ENCODE measurements at regions not wholly inside any gene's neighbourhood (a gene's known extent, or its start where the extent isn't known, plus 50 kb on each side); places are given as distances from the start of the nearest gene placed in this dataset.

GRCh38 chr15:66953523-66954229 lies 111.7 kb upstream of the SMAD3 start:
- ChIA-PET CTCF (no interaction called here), POLR2A (no interaction called here)
- TF ChIP-seq FOXA1 (IDR thresholded peaks at IDR 0.05) (no peak), ARNT (IDR thresholded peaks at IDR 0.05) (no peak)
- DNase-seq (ENCODE audit: extremely low spot score) = no peak

DNA sequence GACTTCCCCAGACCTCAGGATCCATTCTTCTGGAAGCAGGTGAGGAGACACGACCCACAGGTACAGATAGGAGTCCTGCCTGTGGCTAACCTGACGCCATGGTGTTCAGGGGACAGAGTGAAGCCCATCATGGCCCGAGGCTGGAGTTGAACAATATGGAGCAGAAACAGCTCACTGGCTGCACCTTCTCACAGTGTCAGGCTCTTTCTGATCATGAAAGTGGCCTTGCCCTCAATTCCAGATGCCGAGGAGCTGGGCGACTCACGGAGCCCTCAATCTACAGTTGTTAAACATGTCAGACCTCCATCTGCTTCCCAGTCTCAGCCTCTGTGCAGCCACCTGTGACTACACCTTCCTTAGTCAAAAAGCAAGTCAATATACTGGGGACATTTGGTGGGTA lies 110.8 kb upstream of the SMAD3 start:
- ChIA-PET POLR2A (no interaction called here), CTCF (interaction anchor here (1.2 kb wide), 1 partner anchor 8 kb away, joined by 5 read pairs; no protein-coding TSS in a partner anchor)
- no peak for TF ChIP-seq FOXM1 (IDR thresholded peaks at IDR 0.05; ENCODE audit: borderline replicate concordance)
- no peak for TF ChIP-seq SP1 (IDR thresholded peaks at IDR 0.05)
- TF ChIP-seq SUZ12 (IDR thresholded peaks at IDR 0.05) = no peak
- no peak for TF ChIP-seq TARDBP (IDR thresholded peaks at IDR 0.05)
- TF ChIP-seq FOXK2 (IDR thresholded peaks at IDR 0.05) = no peak
- no peak for TF ChIP-seq HDGF (IDR thresholded peaks at IDR 0.05; ENCODE audit: borderline replicate concordance)
- no peak for TF ChIP-seq ELF4 (IDR thresholded peaks at IDR 0.05)
- TF ChIP-seq BHLHE40 (IDR thresholded peaks at IDR 0.05; ENCODE audit: borderline replicate concordance) = no peak
- no peak for DNase-seq (ENCODE audit: extremely low spot score)

GRCh38 chr15:66955001-66955516 lies 110.3 kb upstream of the SMAD3 start:
- ChIA-PET POLR2A (no interaction called here), CTCF (interaction anchor here (1.2 kb wide), 1 partner anchor 8 kb away, joined by 5 read pairs; no protein-coding TSS in a partner anchor)
- no peak for TF ChIP-seq ARNT (IDR thresholded peaks at IDR 0.05)
- TF ChIP-seq HDGF (IDR thresholded peaks at IDR 0.05; ENCODE audit: borderline replicate concordance) = no peak
- TF ChIP-seq FOXK2 (IDR thresholded peaks at IDR 0.05) = no peak
- TF ChIP-seq ZNF384 (IDR thresholded peaks at IDR 0.05) = no peak
- no peak for TF ChIP-seq SP1 (IDR thresholded peaks at IDR 0.05)
- no peak for TF ChIP-seq TARDBP (IDR thresholded peaks at IDR 0.05)
- no peak for TF ChIP-seq ELF4 (IDR thresholded peaks at IDR 0.05)
- no peak for TF ChIP-seq LEF1 (IDR thresholded peaks at IDR 0.05; ENCODE audit: borderline replicate concordance)
- TF ChIP-seq L3MBTL2 (conservative IDR thresholded peaks at IDR 0.05) = no peak
- no peak for TF ChIP-seq FOXA1 (IDR thresholded peaks at IDR 0.05)
- no peak for TF ChIP-seq PKNOX1 (IDR thresholded peaks at IDR 0.05)
- no peak for DNase-seq (ENCODE audit: extremely low spot score)

DNA sequence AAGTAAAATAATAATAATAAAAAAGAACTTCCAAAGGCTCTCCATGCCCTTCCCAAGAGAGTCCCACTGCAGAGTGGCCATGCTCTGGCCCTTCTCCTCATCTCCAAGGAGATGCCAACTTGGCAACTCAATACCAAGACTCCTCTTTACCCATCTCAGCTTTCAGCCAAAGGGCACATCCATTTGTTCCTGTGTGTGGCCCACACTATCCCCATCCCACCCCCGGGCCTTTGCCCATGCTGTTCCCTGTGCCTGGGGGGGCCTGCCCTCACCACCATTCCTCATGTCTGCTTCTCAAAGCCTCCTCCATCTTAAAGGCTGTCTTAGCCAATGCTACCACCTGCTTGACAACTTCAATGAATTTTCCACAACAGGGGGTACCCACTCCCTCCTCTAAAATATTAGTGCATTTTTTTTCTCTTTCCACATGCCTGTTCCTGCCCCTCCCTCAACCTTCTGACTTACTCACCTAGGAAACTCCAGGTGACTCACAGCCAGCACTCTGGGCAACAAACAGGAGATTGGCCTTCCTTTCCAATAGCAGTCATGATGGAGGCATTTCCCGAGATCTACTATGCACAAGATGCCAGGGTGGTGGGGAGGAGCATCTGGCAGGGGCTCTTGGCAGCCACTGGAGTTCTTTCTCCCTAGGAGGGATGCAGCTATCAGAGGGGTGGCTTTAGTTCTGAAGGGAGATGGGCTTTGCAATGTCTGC lies 109.4 kb upstream of the SMAD3 start:
- ChIA-PET CTCF (interaction anchor here (0.7 to 1.2 kb wide), 2 partner anchors 9 to 29 kb away, joined by 3 to 5 read pairs; no protein-coding TSS in a partner anchor), POLR2A (no interaction called here)
- no peak for DNase-seq (ENCODE audit: extremely low spot score)
- TF ChIP-seq SUZ12 (IDR thresholded peaks at IDR 0.05) = no peak
- no peak for TF ChIP-seq ARNT (IDR thresholded peaks at IDR 0.05)
- TF ChIP-seq CTBP1 (IDR thresholded peaks at IDR 0.05; ENCODE audit: borderline replicate concordance) = no peak
- no peak for TF ChIP-seq NFRKB (IDR thresholded peaks at IDR 0.05)
- no peak for TF ChIP-seq ZNF384 (IDR thresholded peaks at IDR 0.05)
- TF ChIP-seq FOXK2 (IDR thresholded peaks at IDR 0.05) = no peak

- CTCF ChIA-PET = interaction anchor here (0.7 to 1.1 kb wide), 2 partner anchors 30 to 122 kb away, joined by 3 to 4 read pairs; no protein-coding TSS in a partner anchor
- no peak for DNase-seq (ENCODE audit: extremely low spot score)
- no peak for TF ChIP-seq BHLHE40 (IDR thresholded peaks at IDR 0.05; ENCODE audit: borderline replicate concordance)
- TF ChIP-seq ELF4 (IDR thresholded peaks at IDR 0.05) = no peak
- no peak for TF ChIP-seq PKNOX1 (IDR thresholded peaks at IDR 0.05)
- TF ChIP-seq TARDBP (IDR thresholded peaks at IDR 0.05) = no peak
- TF ChIP-seq LEF1 (IDR thresholded peaks at IDR 0.05; ENCODE audit: borderline replicate concordance) = no peak
- no peak for TF ChIP-seq NFRKB (IDR thresholded peaks at IDR 0.05)
- no peak for TF ChIP-seq FOXM1 (IDR thresholded peaks at IDR 0.05; ENCODE audit: borderline replicate concordance)
- no peak for TF ChIP-seq SUZ12 (IDR thresholded peaks at IDR 0.05)
- no peak for TF ChIP-seq ZNF384 (IDR thresholded peaks at IDR 0.05)
- TF ChIP-seq SP1 (IDR thresholded peaks at IDR 0.05) = no peak
- TF ChIP-seq CTBP1 (IDR thresholded peaks at IDR 0.05; ENCODE audit: borderline replicate concordance) = no peak
- no peak for TF ChIP-seq ARNT (IDR thresholded peaks at IDR 0.05)
- TF ChIP-seq FOXK2 (IDR thresholded peaks at IDR 0.05) = no peak
- no peak for TF ChIP-seq L3MBTL2 (conservative IDR thresholded peaks at IDR 0.05)
- TF ChIP-seq HDGF (IDR thresholded peaks at IDR 0.05; ENCODE audit: borderline replicate concordance) = no peak
- POLR2A ChIA-PET = no interaction called here
These were observed 108.6 kb upstream of the SMAD3 start for GRCh38 chr15:66956672-66957430.

DNA sequence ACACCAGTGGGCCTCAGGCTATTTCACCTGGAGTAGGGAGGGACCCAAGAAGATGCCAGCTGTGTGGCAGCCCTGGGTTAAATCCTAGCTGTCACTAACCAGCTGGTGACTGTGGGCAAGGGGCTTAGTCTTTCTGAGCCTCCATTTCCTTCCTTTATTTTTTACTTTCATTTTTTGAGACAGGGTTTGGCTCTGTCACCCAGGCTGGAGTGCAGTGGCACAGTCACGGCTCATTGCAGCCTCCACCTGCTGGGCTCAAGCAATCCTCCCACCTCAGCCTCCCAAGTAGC lies 108.0 kb upstream of the SMAD3 start:
- ChIA-PET CTCF (interaction anchor here (1.1 kb wide), 1 partner anchor 122 kb away, joined by 4 read pairs; no protein-coding TSS in a partner anchor), POLR2A (no interaction called here)
- DNase-seq (ENCODE audit: extremely low spot score) = no peak
- TF ChIP-seq SUZ12 (IDR thresholded peaks at IDR 0.05) = no peak
- no peak for TF ChIP-seq FOXK2 (IDR thresholded peaks at IDR 0.05)
- TF ChIP-seq FOXM1 (IDR thresholded peaks at IDR 0.05; ENCODE audit: borderline replicate concordance) = no peak
